ENCODE measurements at regions not wholly inside any gene's neighbourhood (a gene's known extent, or its start where the extent isn't known, plus 50 kb on each side); places are given as distances from the start of the nearest gene placed in this dataset.

DNA sequence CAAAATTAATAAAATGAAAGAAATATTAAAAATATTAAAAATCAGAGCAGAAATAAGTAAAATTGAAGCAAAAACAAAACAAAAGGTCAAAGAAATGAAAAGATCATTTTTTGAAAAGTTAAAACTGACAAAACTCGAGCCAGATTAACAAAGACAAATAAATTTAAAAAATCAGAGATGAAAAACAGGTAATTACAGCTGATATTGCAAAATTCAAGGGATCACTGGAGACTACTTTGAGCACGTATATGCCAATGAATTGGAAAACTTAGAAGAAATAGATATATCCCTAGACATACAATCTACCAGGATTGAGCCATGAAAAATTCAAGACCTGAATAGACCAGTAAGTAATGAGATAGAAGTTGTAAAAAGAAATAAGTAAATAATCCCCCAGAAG lies 446.2 kb upstream of the EYS start:
- DNase-seq (no peak), ATAC-seq (ENCODE audit: poor library complexity) (no peak)
- Histone ChIP-seq H3K27me3 (ENCODE audit: control insufficient read depth in 1 of 2, insufficient read depth in 2 of 2, low read length in 2 of 2) (no peaks in the 10 kb centered on the region), H3K27ac (ENCODE audit: low read depth in 1 of 2, low read length in 2 of 2) (no peak overlapping the region), H3K36me3 (ENCODE audit: insufficient read depth, low read length) (no peaks in the 10 kb centered on the region), H3K4me1 (ENCODE audit: insufficient read depth, low read length) (no peaks in the 10 kb centered on the region), H3K9me3 (ENCODE audit: control insufficient read depth in 1 of 2, insufficient read depth in 1 of 2, low read length in 2 of 2) (no peaks in the 10 kb centered on the region), H3K4me3 (ENCODE audit: low read length) (no peak overlapping the region)
- Mint-ChIP-seq H3K4me3 (no peak overlapping the region), H3K4me1 (ENCODE audit: low read depth) (no peaks in the 10 kb centered on the region), H3K36me3 (ENCODE audit: low read depth) (no peaks in the 10 kb centered on the region), H3K9me3 (peaks cover 12% of the 10 kb centered on the region), H3K27me3 (no peaks in the 10 kb centered on the region), H3K27ac (no peak overlapping the region)
- intact Hi-C loops (cut with DNase I, micrococcal nuclease): no loop called here
- CTCF ChIA-PET: no interaction called here
- TF ChIP-seq, protein P1, sequence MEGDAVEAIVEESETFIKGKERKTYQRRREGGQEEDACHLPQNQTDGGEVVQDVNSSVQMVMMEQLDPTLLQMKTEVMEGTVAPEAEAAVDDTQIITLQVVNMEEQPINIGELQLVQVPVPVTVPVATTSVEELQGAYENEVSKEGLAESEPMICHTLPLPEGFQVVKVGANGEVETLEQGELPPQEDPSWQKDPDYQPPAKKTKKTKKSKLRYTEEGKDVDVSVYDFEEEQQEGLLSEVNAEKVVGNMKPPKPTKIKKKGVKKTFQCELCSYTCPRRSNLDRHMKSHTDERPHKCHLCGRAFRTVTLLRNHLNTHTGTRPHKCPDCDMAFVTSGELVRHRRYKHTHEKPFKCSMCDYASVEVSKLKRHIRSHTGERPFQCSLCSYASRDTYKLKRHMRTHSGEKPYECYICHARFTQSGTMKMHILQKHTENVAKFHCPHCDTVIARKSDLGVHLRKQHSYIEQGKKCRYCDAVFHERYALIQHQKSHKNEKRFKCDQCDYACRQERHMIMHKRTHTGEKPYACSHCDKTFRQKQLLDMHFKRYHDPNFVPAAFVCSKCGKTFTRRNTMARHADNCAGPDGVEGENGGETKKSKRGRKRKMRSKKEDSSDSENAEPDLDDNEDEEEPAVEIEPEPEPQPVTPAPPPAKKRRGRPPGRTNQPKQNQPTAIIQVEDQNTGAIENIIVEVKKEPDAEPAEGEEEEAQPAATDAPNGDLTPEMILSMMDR (IDR thresholded peaks at IDR 0.05): no peak
- POLR2A ChIA-PET: no interaction called here

DNA sequence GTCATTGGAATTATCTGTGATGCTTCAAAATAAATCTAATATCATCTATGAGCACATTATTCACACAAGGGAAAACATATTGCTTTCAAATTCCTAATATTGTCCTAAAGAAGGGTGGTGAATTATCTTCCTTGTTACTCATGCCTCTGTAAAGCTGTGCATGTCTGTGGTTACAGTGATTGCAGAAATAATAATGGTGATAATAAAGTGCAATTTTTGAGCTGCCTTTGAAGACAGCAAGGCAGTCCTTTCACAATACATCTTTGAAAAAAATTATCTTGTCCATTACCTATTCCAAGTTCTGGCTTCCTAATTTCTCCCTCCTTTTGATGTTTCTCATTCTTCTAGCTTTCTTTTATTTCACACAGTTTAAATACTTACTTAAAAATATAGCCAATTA lies 442.1 kb upstream of the EYS start:
- Mint-ChIP-seq H3K4me3 (no peak overlapping the region), H3K4me1 (ENCODE audit: low read depth) (no peaks in the 10 kb centered on the region), H3K27ac (no peak overlapping the region), H3K27me3 (no peaks in the 10 kb centered on the region), H3K36me3 (ENCODE audit: low read depth) (no peaks in the 10 kb centered on the region), H3K9me3 (peaks cover 10% of the 10 kb centered on the region)
- Histone ChIP-seq H3K27ac (ENCODE audit: low read depth in 1 of 2, low read length in 2 of 2) (no peak overlapping the region), H3K4me1 (ENCODE audit: insufficient read depth, low read length) (no peaks in the 10 kb centered on the region), H3K4me3 (ENCODE audit: low read length) (no peak overlapping the region), H3K27me3 (ENCODE audit: control insufficient read depth in 1 of 2, insufficient read depth in 2 of 2, low read length in 2 of 2) (no peaks in the 10 kb centered on the region), H3K9me3 (ENCODE audit: control insufficient read depth in 1 of 2, insufficient read depth in 1 of 2, low read length in 2 of 2) (peaks cover 0 to 12% of the 10 kb centered on the region in 2 experiments), H3K36me3 (ENCODE audit: insufficient read depth, low read length) (no peaks in the 10 kb centered on the region)
- ATAC-seq (ENCODE audit: poor library complexity): no peak
- intact Hi-C loops (cut with DNase I, micrococcal nuclease): no loop called here
- DNase-seq: no peak
- ChIA-PET CTCF (no interaction called here), POLR2A (no interaction called here)
- TF ChIP-seq, protein P1 (IDR thresholded peaks at IDR 0.05): no peak

DNA sequence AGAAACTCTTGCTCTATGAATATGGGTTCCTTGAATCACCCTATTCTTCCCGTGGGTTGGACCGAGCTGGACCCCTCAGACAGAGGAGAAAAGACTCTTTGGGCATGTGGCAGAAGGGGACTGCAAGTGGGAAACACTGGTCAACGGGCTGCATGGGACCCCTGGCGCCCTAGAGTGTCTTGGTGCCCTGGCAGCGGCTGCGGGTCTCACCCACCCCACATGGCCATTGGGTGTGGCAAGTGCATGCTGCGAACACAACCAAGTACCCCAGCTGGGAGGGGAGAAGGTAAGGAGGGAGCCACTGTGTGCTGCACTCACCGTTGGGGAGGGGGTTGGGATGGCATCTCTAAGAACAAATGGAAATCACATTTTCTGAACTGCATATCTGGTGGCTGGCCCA lies 438.8 kb upstream of the EYS start:
- Mint-ChIP-seq H3K4me1 (ENCODE audit: low read depth) (no peaks in the 10 kb centered on the region), H3K9me3 (peaks cover 9% of the 10 kb centered on the region), H3K4me3 (no peak overlapping the region), H3K27me3 (no peaks in the 10 kb centered on the region), H3K36me3 (ENCODE audit: low read depth) (no peaks in the 10 kb centered on the region), H3K27ac (no peak overlapping the region)
- intact Hi-C loops (cut with DNase I, micrococcal nuclease): no loop called here
- no peak for DNase-seq
- ChIA-PET CTCF (no interaction called here), POLR2A (no interaction called here)
- Histone ChIP-seq H3K4me3 (ENCODE audit: low read length) (no peak overlapping the region), H3K4me1 (ENCODE audit: insufficient read depth, low read length) (no peaks in the 10 kb centered on the region), H3K36me3 (ENCODE audit: insufficient read depth, low read length) (no peaks in the 10 kb centered on the region), H3K9me3 (ENCODE audit: control insufficient read depth in 1 of 2, insufficient read depth in 1 of 2, low read length in 2 of 2) (peaks cover 0 to 12% of the 10 kb centered on the region in 2 experiments), H3K27ac (ENCODE audit: low read depth in 1 of 2, low read length in 2 of 2) (no peak overlapping the region), H3K27me3 (ENCODE audit: control insufficient read depth in 1 of 2, insufficient read depth in 2 of 2, low read length in 2 of 2) (no peaks in the 10 kb centered on the region)
- ATAC-seq (ENCODE audit: poor library complexity): no peak
- TF ChIP-seq, protein P1 (IDR thresholded peaks at IDR 0.05): no peak
